ENCODE measurements at regions not wholly inside any gene's neighbourhood (a gene's known extent, or its start where the extent isn't known, plus 50 kb on each side); places are given as distances from the start of the nearest gene placed in this dataset.

- H3K9me1 ChIP-seq (ENCODE audit: control insufficient read depth, extremely low read depth, insufficient read depth, low read length), result no peaks in the 10 kb centered on the region
- no peak for TF ChIP-seq EZH2 (IDR thresholded peaks at IDR 0.05; ENCODE audit: low read length)
- TF ChIP-seq, protein P1, sequence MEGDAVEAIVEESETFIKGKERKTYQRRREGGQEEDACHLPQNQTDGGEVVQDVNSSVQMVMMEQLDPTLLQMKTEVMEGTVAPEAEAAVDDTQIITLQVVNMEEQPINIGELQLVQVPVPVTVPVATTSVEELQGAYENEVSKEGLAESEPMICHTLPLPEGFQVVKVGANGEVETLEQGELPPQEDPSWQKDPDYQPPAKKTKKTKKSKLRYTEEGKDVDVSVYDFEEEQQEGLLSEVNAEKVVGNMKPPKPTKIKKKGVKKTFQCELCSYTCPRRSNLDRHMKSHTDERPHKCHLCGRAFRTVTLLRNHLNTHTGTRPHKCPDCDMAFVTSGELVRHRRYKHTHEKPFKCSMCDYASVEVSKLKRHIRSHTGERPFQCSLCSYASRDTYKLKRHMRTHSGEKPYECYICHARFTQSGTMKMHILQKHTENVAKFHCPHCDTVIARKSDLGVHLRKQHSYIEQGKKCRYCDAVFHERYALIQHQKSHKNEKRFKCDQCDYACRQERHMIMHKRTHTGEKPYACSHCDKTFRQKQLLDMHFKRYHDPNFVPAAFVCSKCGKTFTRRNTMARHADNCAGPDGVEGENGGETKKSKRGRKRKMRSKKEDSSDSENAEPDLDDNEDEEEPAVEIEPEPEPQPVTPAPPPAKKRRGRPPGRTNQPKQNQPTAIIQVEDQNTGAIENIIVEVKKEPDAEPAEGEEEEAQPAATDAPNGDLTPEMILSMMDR (optimal IDR thresholded peaks at IDR 0.05 in 1 of 3, IDR thresholded peaks at IDR 0.05 in 1 of 3, conservative IDR thresholded peaks at IDR 0.05 in 1 of 3; ENCODE audit: extremely low read depth in 1 of 3, insufficient read depth in 2 of 3, low read length in 3 of 3), result no peak
- no peaks in the 10 kb centered on the region for H3K36me3 ChIP-seq (ENCODE audit: control insufficient read depth in 2 of 2, extremely low read depth in 1 of 2, insufficient read depth in 2 of 2, low read length in 2 of 2)
- H3K4me1 ChIP-seq (ENCODE audit: control insufficient read depth, extremely low read depth, insufficient read depth, low read length), result peaks cover 41% of the 10 kb centered on the region
- H3K4me2 ChIP-seq (ENCODE audit: control insufficient read depth, extremely low read depth, insufficient read depth, low read depth, low read length), result no peak overlapping the region
- H2AFZ ChIP-seq (ENCODE audit: control insufficient read depth, low read length), result no peak overlapping the region
- H3K27ac ChIP-seq (ENCODE audit: control insufficient read depth, insufficient read depth, low read length), result no peak overlapping the region
- H3K9me3 ChIP-seq (ENCODE audit: control insufficient read depth, low read depth, low read length), result no peaks in the 10 kb centered on the region
- no peak overlapping the region for H3K4me3 ChIP-seq (ENCODE audit: control insufficient read depth in 2 of 3, extremely low read depth in 1 of 3, insufficient read depth in 2 of 3, low read depth in 1 of 3, low read length in 3 of 3)
- H3K79me2 ChIP-seq (ENCODE audit: control insufficient read depth, insufficient read depth, low read length), result no peaks in the 10 kb centered on the region
- no peak for DNase-seq (ENCODE audit: low read depth, low spot score)
- no peaks in the 10 kb centered on the region for H3K27me3 ChIP-seq (ENCODE audit: control insufficient read depth, extremely low read depth, insufficient read depth, low read length)
- no peak overlapping the region for H3K9ac ChIP-seq (ENCODE audit: control insufficient read depth, extremely low read depth, insufficient read depth, low read length)
- no peaks in the 10 kb centered on the region for H4K20me1 ChIP-seq (ENCODE audit: control insufficient read depth, extremely low read depth, insufficient read depth, low read length)
- dilution Hi-C loops (cut with MboI; ENCODE audit: extremely low pct_ligation_motif_present, low sequenced_read_pairs), result loop anchor here (10.0 kb wide), 1 partner anchor 101 kb away; no protein-coding TSS in a partner anchor
- FAIRE-seq, result no peak
Measured at GRCh38 chr1:234973426-234974250, 155.0 kb downstream of the TOMM20 start.

DNA sequence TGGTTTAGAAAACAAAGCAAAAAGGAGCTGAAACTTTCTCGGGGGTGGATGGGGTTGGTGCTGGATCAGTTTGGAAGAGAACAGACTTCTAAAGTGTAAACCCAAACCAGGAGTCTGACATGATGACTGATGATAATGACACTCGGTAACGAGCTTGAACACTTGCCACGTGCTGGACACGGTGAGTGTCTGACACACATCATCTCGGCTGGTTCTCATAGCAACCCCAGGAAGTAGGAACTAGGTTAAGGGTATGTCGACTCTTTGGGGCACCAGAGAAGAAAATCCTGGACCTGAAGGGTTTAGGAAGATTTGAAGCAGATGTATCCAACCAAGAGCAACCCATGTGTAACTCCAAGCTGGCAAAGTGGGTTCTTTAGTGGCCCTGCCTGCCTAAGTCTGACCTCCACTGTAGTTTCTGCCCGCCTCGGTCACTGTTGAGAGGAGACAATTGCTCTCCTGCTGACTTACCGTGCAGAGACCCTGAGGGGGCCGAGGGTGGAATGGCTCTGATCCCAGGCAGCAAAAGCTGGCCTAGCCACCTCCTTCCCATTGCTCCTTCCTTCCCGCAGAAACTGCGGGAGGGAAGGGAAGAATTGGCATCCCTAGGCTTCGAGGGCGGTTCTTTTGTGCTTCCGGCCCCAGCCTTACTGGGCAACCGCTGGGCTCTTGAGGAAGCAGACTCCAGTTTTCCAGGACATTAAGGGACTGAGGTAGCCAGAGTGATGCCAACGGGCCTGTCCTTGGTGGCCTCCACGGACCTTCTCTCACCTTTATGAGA lies 156.0 kb downstream of the TOMM20 start:
- Histone ChIP-seq H3K9me3 (ENCODE audit: control insufficient read depth, low read depth, low read length) (no peaks in the 10 kb centered on the region), H3K27me3 (ENCODE audit: control insufficient read depth, extremely low read depth, insufficient read depth, low read length) (no peaks in the 10 kb centered on the region), H2AFZ (ENCODE audit: control insufficient read depth, low read length) (no peak overlapping the region), H3K9me1 (ENCODE audit: control insufficient read depth, extremely low read depth, insufficient read depth, low read length) (no peaks in the 10 kb centered on the region), H4K20me1 (ENCODE audit: control insufficient read depth, extremely low read depth, insufficient read depth, low read length) (no peaks in the 10 kb centered on the region), H3K4me3 (ENCODE audit: control insufficient read depth in 2 of 3, extremely low read depth in 1 of 3, insufficient read depth in 2 of 3, low read depth in 1 of 3, low read length in 3 of 3) (no peak overlapping the region), H3K79me2 (ENCODE audit: control insufficient read depth, insufficient read depth, low read length) (no peaks in the 10 kb centered on the region), H3K9ac (ENCODE audit: control insufficient read depth, extremely low read depth, insufficient read depth, low read length) (no peak overlapping the region), H3K36me3 (ENCODE audit: control insufficient read depth in 2 of 2, extremely low read depth in 1 of 2, insufficient read depth in 2 of 2, low read length in 2 of 2) (no peaks in the 10 kb centered on the region), H3K27ac (ENCODE audit: control insufficient read depth, insufficient read depth, low read length) (no peak overlapping the region), H3K4me1 (ENCODE audit: control insufficient read depth, extremely low read depth, insufficient read depth, low read length) (peaks cover 41% of the 10 kb centered on the region), H3K4me2 (ENCODE audit: control insufficient read depth, extremely low read depth, insufficient read depth, low read depth, low read length) (no peak overlapping the region)
- dilution Hi-C loops (cut with MboI; ENCODE audit: extremely low pct_ligation_motif_present, low sequenced_read_pairs), result loop anchor here (10.0 kb wide), 1 partner anchor 102 kb away; no protein-coding TSS in a partner anchor
- TF ChIP-seq, protein P1 (optimal IDR thresholded peaks at IDR 0.05 in 1 of 3, IDR thresholded peaks at IDR 0.05 in 1 of 3, conservative IDR thresholded peaks at IDR 0.05 in 1 of 3; ENCODE audit: extremely low read depth in 1 of 3, insufficient read depth in 2 of 3, low read length in 3 of 3), result no peak
- no peak for TF ChIP-seq EZH2 (IDR thresholded peaks at IDR 0.05; ENCODE audit: low read length)
- FAIRE-seq (no peak), DNase-seq (ENCODE audit: low read depth, low spot score) (no peak)
